HG03280 (cell line): ENCODE measurements at regions not wholly inside any gene's neighbourhood (a gene's known extent, or its start where the extent isn't known, plus 50 kb on each side); places are given as distances from the start of the nearest gene placed in this dataset.

Experiments used
- ATAC-seq: cut with Tn5 transposase; IDR thresholded peaks from one replicate; pipeline ENCODE4 v1.9.1; 2021; ENCODE audit warnings: mild to moderate bottlenecking, moderate library complexity; ENCODE audit not compliant: unreplicated experiment

DNA sequence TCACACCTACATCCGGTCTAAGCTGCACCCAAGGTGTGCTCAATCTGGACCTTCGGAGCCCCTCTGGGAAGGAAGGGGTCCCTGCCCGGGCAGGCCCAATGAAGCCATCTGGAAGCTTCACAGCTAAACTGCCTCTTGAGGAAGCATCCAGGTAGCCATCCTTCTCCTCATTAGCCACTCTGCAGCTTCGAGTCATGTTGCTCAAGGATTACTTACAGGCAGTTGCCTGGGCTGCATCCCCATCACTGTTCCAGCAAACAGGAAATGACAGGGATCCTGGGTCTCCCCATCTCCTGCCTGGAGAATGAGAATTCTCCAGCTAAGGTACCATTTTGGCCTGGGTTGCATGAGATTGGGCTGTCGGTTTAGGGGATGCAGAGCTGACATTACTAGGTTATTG lies 91.7 kb downstream of the ERMARD start:
- no peak for ATAC-seq

DNA sequence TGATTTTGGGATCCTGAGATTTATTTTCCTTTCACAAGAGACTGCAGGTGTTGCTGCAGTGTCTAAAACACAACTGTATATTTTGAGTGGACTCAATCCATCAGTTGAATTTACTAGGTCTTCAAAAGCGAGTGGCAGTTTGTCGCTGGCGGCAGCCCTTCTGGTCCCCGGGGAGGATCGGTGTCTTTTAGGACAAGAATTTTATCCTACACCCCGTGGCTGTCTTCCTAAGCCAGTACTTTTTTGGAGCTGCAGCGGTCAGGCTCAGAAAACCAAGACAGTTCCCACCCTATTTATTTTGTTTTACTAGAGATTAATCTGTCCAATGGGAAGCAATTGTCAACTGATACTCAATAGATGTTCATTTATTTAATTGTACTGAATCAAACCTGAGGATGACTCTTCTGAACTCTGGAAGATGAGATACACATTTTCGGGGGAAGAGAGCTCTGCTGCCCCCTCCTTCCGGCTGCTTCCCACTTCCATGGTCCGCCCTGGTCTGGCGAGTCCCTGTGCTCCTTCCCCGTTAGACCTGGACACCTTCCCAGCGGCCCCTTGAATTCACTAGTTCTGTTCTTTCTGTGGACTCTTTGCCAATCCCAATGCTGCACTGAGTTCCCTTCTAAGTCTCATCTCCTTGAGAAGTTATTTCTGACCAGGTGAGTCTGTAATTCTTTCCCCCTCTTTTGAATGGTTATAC lies 90.6 kb downstream of the ERMARD start:
- no peak for ATAC-seq

GRCh38 chr6:169841251-169841650 lies 89.8 kb downstream of the ERMARD start:
- no peak for ATAC-seq

DNA sequence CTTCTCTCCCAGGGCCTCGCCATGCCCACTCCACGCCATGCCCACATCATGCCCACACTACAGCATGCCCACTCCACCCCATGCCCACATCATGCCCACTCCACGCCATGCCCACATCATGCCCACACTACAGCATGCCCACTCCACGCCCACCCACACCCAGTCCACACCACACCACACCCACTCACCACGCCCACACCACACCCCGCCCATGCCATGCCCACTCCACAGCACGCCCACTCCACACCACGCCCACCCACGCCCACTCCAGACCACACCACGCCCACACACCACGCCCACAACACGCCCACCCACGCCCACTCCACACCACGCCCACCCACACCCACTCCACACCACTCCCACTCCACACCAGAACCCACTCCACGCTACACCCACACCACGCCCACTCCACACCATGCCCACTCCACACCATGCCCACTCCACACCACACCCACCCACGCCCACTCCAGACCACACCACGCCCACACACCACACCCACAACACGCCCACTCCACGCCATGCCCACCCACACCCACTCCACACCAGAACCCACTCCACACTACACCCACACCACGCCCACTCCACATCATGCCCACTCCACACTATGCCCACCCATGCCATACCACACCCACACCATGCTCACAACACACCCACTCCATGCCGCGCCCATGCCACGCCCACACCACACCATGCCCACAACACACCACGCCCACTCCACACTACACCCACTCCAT lies 88.6 kb downstream of the ERMARD start:
- no peak for ATAC-seq

DNA sequence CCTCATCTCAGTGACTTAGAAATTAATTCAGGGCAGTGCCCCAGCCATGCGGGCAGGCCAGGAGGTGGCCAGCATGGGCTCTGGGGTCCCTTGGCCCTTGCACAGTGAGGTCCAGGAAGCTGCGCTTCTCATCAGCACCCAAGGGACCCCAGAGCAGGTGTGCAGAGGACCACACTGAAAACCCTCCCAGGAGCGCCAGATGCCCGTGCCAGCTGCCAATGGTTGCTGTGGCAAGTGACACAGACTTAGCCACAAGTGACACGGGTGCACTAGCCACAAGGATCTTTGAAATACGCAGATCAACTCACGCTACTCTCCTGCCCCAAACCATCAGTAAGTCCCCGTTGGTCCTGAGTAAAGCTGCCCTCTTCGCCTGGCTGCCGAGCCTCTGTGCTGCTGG lies 88.1 kb downstream of the ERMARD start:
- no peak for ATAC-seq

DNA sequence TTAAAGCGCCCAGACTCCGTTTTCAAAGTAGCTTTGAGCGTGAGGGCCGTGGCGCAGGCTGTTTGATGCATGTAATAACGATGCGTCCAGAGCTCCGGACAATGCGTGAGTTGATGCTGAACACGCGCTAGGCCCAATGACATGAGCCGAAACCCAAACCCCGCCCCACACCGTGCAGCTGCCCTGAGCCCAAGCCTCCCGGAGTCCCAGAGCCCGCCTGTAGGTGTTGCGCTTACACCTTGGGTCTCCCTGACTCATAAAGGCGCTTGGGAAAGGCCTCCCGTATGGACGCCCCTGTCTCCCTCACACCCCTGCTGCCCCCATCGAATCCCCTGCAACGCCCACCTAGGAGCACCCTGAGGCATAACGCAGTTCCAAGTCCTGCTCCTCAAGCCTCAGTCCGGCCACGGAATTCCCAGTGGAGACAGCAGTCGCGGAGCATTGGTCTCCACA lies 87.6 kb downstream of the ERMARD start:
- ATAC-seq, result no peak

GRCh38 chr6:169838346-169839028 lies 87.1 kb downstream of the ERMARD start:
- no peak for ATAC-seq

DNA sequence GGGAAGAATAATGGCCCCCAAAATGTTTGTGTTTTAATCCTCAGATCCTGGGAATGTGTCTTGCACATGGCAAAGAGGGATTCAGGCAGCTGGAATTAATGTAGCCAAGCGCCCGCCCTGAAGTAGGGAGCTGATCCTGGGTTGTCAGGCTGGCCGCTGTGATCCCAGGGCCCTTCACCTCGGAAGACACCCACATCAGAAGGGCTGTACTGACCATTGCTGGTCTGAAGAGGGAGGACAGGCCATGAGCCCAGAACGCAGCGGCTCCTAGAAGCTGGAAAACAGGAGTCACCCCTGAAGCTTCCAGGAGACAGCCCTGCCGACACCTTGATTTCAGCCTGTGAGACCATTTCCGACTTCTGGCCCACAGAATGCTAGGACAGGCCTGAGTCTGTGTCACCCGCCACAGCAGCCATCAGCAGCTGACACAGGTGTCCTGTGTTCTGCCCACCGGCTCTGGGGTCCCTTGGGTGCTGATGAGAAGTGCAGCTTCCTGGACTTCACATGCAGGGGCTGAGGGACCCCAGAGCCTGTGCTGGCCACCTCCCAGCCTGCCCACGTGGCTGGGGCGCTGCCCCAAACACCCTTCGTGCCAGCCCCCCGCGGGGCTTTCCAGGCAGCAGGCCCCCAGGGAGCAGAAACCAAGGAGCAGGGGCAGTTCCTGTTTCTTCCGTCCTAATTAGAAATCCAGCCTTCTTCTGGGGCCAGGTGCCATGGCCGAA lies 86.3 kb downstream of the ERMARD start:
- no peak for ATAC-seq

- no peak for ATAC-seq
Observed at GRCh38 chr6:169833258-169833794, 81.9 kb downstream of the ERMARD start.

- no peak for ATAC-seq
Observed at GRCh38 chr6:169832247-169832948, 81.0 kb downstream of the ERMARD start.

- ATAC-seq, result peak; percentile 72
Observed at GRCh38 chr6:169831450-169832246, 80.2 kb downstream of the ERMARD start.
